ENCODE measurements at regions not wholly inside any gene's neighbourhood (a gene's known extent, or its start where the extent isn't known, plus 50 kb on each side); places are given as distances from the start of the nearest gene placed in this dataset.

- TF ChIP-seq POLR2A (IDR thresholded peaks at IDR 0.05; ENCODE audit: low read length) (no peak), GATA1 (IDR thresholded peaks at IDR 0.05; ENCODE audit: low read depth, low read length) (no peak)
Measured at GRCh38 chr9:18092138-18092537, 381.8 kb upstream of the ADAMTSL1 start.

Data from erythroblast (primary cell).